ENCODE measurements at regions not wholly inside any gene's neighbourhood (a gene's known extent, or its start where the extent isn't known, plus 50 kb on each side); places are given as distances from the start of the nearest gene placed in this dataset.

GRCh38 chr5:53160895-53161294 lies 51.3 kb upstream of the MOCS2 start:
- TF ChIP-seq, protein P1, sequence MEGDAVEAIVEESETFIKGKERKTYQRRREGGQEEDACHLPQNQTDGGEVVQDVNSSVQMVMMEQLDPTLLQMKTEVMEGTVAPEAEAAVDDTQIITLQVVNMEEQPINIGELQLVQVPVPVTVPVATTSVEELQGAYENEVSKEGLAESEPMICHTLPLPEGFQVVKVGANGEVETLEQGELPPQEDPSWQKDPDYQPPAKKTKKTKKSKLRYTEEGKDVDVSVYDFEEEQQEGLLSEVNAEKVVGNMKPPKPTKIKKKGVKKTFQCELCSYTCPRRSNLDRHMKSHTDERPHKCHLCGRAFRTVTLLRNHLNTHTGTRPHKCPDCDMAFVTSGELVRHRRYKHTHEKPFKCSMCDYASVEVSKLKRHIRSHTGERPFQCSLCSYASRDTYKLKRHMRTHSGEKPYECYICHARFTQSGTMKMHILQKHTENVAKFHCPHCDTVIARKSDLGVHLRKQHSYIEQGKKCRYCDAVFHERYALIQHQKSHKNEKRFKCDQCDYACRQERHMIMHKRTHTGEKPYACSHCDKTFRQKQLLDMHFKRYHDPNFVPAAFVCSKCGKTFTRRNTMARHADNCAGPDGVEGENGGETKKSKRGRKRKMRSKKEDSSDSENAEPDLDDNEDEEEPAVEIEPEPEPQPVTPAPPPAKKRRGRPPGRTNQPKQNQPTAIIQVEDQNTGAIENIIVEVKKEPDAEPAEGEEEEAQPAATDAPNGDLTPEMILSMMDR (IDR thresholded peaks at IDR 0.05) = no peak

GRCh38 chr5:53161876-53162275 lies 52.3 kb upstream of the MOCS2 start:
- TF ChIP-seq, protein P1 (IDR thresholded peaks at IDR 0.05) = no peak

DNA sequence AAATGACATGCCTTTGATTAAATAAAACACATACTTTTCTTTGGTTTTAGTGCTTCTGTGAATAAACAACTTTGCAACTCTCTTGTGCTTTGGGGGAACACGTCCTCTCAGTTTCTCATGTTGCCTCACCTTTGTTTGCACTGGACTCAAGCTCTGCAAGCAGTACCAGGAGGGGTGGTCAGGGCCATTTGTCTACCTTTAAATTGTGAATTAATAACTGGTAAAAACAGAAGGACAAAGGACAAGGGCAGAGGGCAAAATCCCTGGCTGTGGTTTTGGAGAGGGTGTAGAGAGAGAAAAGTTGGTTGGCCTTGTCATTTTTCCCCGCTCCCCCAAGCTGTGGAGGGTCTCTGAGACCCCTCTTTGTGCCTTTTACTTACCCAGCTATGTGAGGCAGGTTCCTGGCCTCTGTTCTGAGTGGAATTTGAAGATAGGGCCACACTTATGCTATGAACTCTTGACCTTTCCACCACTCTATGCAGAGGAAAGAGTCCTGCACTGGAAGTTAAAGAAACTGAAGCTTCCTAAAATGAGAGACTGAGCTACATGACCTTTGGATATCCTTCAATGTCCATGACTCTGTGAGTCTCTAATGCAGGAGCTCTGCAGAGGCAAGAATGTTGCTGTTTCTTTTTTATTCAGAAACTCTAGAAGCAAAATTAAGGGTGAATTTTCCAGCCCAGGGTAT lies 55.1 kb upstream of the MOCS2 start:
- TF ChIP-seq, protein P1 (IDR thresholded peaks at IDR 0.05) = no peak

- TF ChIP-seq, protein P1 (IDR thresholded peaks at IDR 0.05) = no peak
Measured at GRCh38 chr5:53165431-53166182, 56.0 kb upstream of the MOCS2 start.

DNA sequence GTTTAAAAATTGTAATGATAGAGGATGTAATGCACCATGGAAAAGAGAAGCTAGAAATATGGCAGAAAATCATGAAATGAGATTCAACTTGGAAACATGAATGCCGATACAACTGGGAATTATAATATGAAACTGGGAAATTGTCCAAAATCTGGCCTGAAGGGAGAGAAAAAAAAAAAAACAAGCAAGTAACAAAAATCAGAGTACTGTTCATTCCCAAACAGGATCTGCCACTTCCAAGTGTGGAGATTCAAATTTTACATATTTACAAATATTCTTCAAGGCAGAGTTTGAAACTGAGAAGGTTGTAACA lies 56.6 kb upstream of the MOCS2 start:
- TF ChIP-seq, protein P1 (IDR thresholded peaks at IDR 0.05) = no peak

DNA sequence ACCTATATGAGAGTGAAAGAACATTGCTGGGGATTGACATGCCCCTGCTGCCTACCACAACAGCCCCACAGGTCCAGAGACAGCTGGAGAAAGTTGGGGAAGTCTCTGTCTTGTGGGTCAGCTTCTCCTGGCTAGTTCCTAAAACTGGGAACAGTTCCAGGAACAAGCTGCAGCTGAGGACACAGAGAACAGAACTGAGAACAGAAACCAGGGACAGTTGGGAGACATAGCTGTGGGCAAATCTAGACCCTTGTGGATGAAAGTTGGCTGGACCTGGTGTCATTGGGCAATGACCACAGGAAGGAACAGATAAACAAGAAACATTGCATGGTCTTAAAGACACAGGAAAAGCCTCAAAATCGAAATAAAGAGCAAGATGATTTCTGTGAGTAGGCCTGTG lies 58.3 kb upstream of the MOCS2 start:
- TF ChIP-seq, protein P1 (IDR thresholded peaks at IDR 0.05) = no peak

DNA sequence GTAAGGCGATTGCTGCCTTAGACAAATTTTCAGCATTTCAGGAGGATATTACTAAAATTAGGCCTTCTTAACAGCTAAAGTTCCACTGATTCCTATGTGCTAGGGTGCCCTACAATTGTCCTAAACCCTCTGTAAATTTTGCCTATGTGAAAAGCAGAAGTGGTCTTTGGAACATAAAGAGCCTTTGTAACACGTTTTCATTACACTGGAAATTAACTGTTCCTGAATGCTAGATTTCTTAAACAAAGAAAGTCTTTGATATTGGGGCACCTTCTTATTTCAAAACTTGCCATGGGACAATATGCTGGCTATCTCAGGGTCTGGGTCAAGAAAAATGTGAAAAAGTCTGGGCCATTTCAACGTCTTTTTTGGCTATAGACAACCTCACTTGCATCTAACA lies 60.4 kb upstream of the MOCS2 start:
- TF ChIP-seq, protein P1 (IDR thresholded peaks at IDR 0.05) = no peak

Data from LNCAP (cell line).